Neural cell (in vitro differentiated cells): ENCODE measurements at regions not wholly inside any gene's neighbourhood (a gene's known extent, or its start where the extent isn't known, plus 50 kb on each side); places are given as distances from the start of the nearest gene placed in this dataset.

Experiments used
- H2AFZ ChIP-seq: fragments of 200-600, 300-800 bp; sonication (generic), shearing (Covaris generic); 2 replicates; pipeline ENCODE4 v1.6.0; 2014; ENCODE audit warnings: low read depth, mild to moderate bottlenecking, antibody characterized with exemption, low read length, moderate library complexity
- H3F3A ChIP-seq: fragments of 200-600 bp; shearing (Covaris generic); 2 replicates; pipeline ENCODE4 v1.6.1; 2016; ENCODE audit warnings: mild to moderate bottlenecking, moderate library complexity, mixed read lengths, antibody characterized with exemption, low read length; ENCODE audit not compliant: insufficient read depth, poor library complexity, severe bottlenecking
- H3K27ac ChIP-seq: fragments of 200-600, 300-800 bp; sonication (generic), shearing (Covaris generic); 2 replicates; pipeline ENCODE4 v1.5.1; 2014; ENCODE audit warnings: mild to moderate bottlenecking, low read length, moderate library complexity
- H3K27me3 ChIP-seq: fragments of 300-800, 200-600 bp; sonication (generic), shearing (Covaris generic); 2 replicates; pipeline ENCODE4 v1.6.0; 2014; ENCODE audit warnings: mild to moderate bottlenecking, low read depth, low read length, moderate library complexity; ENCODE audit not compliant: insufficient read depth
- H3K36me3 ChIP-seq: fragments of 300-800, 200-600 bp; sonication (generic), shearing (Covaris generic); 2 replicates; pipeline ENCODE4 v1.5.1; 2014; ENCODE audit warnings: mild to moderate bottlenecking, antibody characterized with exemption, low read length, moderate library complexity; ENCODE audit not compliant: insufficient read depth
- H3K4me2 ChIP-seq: fragments of 300-800, 200-600 bp; sonication (generic), shearing (Covaris generic); 2 replicates; pipeline ENCODE4 v1.6.0; 2014; ENCODE audit warnings: mild to moderate bottlenecking, low read length
- H3K4me3 ChIP-seq: fragments of 300-800, 200-600 bp; sonication (generic), shearing (Covaris generic); 2 replicates; pipeline ENCODE4 v1.5.1; 2014; ENCODE audit warnings: mild to moderate bottlenecking, low read length, moderate library complexity
- H3K79me2 ChIP-seq: fragments of 200-600 bp; shearing (Covaris generic); replicated peaks from 2 replicates; pipeline ENCODE4 v1.6.0; 2014; ENCODE audit warnings: mild to moderate bottlenecking, low read length, moderate library complexity; ENCODE audit not compliant: insufficient read depth
- H3K9ac ChIP-seq: fragments of 300-800, 200-600 bp; sonication (generic), shearing (Covaris generic); 2 replicates; pipeline ENCODE4 v1.6.1; 2016; ENCODE audit warnings: mild to moderate bottlenecking, low read length, mixed read lengths
- H3K9me2 ChIP-seq: fragments of 200-600 bp; shearing (Covaris generic); 2 replicates; pipeline ENCODE4 v1.6.1; 2016; ENCODE audit warnings: mild to moderate bottlenecking, low read length, mixed read lengths; ENCODE audit not compliant: insufficient read depth
- H3K9me3 ChIP-seq: fragments of 200-600, 300-800 bp; sonication (generic), shearing (Covaris generic); 2 replicates; pipeline ENCODE4 v1.6.1; 2016; ENCODE audit warnings: mild to moderate bottlenecking, mixed run types, low read length, moderate library complexity, mixed read lengths
- H4K20me1 ChIP-seq: fragments of 200-600 bp; shearing (Covaris generic); 2 replicates; pipeline ENCODE4 v1.6.1; 2016; ENCODE audit warnings: mild to moderate bottlenecking, mixed run types; ENCODE audit not compliant: insufficient read depth
- EP300 ChIP-seq: fragments of 450-650 bp; conservative IDR thresholded peaks from 2 replicates; pipeline ENCODE4 v1.6.1; 2014; ENCODE audit warnings: antibody characterized with exemption, mild to moderate bottlenecking, moderate library complexity; ENCODE audit not compliant: poor library complexity, severe bottlenecking
- EZH2 ChIP-seq: fragments of 200-600, 300-800 bp; shearing (Covaris generic), sonication (generic); IDR thresholded peaks from 2 replicates; pipeline ENCODE4 v1.6.1; 2014; ENCODE audit warnings: antibody characterized with exemption, low read length, borderline replicate concordance, mild to moderate bottlenecking; ENCODE audit not compliant: insufficient read depth, poor library complexity, severe bottlenecking
- MXI1 ChIP-seq: fragments of 450-650 bp; conservative IDR thresholded peaks from 2 replicates; pipeline ENCODE4 v1.6.1; 2014; ENCODE audit warnings: antibody characterized with exemption, mild to moderate bottlenecking; ENCODE audit not compliant: poor library complexity, severe bottlenecking
- POLR2AphosphoS5 ChIP-seq: IDR thresholded peaks from 2 replicates; pipeline ENCODE4 v1.6.1; 2012
- RAD21 ChIP-seq: fragments of 450-650 bp; conservative IDR thresholded peaks from 2 replicates; pipeline ENCODE4 v1.6.1; 2014; ENCODE audit warnings: antibody characterized with exemption, mild to moderate bottlenecking, moderate library complexity
- REST ChIP-seq: IDR thresholded peaks from 2 replicates; pipeline ENCODE4 v1.6.1; 2012; ENCODE audit warnings: borderline replicate concordance
- SMC3 ChIP-seq: fragments of 450-650 bp; conservative IDR thresholded peaks from 2 replicates; pipeline ENCODE4 v1.6.1; 2014; ENCODE audit warnings: antibody characterized with exemption, mild to moderate bottlenecking, moderate library complexity; ENCODE audit not compliant: poor library complexity
- TAF1 ChIP-seq: IDR thresholded peaks from 2 replicates; pipeline ENCODE4 v1.6.1; 2012; ENCODE audit warnings: low read depth
- TF ChIP-seq, protein P1 (sequence below): fragments of 450-650 bp; IDR thresholded peaks from 2 replicates; pipeline ENCODE4 v1.5.1; 2014; ENCODE audit warnings: antibody characterized with exemption, mild to moderate bottlenecking, moderate library complexity; ENCODE audit not compliant: poor library complexity, severe bottlenecking

DNA sequence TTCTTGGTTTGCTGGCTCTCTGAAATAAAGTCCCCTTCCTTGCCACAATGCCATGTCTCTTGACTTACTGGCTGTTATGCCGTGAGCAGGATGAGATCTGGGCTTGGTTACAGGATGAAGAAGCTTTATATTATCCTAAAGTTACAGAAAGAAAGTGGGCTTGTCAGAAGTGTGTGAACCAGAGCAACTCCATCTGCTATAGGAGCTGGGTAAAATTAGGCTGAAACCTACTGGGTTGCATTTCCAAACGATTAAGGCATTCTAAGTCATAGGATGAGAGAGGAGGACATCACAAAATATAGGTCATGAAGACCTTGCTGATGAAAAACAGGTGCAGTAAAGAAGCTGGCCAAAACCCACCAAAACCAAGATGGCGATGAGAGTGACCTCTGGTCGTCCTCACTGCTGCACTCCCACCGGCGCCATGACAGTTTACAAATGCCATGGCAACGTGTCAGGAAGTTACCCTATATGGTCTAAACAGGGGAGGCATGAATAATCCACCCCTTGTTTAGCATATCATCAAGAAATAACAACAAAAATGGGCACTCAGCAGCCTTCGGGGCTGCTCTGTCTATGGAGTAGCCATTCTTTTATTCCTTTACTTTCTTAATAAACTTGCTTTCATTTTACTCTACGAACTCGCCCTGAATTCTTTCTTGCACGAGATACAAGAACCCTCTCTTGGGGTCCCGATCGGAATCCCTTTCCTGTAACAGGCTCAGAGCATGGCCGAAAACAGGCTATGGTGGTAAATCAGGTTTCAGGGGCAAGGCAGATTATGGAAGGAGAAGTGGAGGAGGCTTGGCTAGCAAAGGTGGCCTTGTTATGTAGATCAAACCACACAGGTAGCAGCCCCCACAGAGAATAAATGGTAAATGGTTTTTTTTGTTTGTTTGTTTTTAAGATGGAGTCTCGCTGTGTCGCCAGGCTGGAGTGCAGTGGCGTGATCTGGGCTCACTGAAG is 81.3 kb upstream of the C16orf82 start:
- no peak for TF ChIP-seq REST
- TF ChIP-seq EP300 = no peak
- TF ChIP-seq, protein P1, sequence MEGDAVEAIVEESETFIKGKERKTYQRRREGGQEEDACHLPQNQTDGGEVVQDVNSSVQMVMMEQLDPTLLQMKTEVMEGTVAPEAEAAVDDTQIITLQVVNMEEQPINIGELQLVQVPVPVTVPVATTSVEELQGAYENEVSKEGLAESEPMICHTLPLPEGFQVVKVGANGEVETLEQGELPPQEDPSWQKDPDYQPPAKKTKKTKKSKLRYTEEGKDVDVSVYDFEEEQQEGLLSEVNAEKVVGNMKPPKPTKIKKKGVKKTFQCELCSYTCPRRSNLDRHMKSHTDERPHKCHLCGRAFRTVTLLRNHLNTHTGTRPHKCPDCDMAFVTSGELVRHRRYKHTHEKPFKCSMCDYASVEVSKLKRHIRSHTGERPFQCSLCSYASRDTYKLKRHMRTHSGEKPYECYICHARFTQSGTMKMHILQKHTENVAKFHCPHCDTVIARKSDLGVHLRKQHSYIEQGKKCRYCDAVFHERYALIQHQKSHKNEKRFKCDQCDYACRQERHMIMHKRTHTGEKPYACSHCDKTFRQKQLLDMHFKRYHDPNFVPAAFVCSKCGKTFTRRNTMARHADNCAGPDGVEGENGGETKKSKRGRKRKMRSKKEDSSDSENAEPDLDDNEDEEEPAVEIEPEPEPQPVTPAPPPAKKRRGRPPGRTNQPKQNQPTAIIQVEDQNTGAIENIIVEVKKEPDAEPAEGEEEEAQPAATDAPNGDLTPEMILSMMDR = no peak
- no peak for TF ChIP-seq POLR2AphosphoS5
- no peak for TF ChIP-seq EZH2
- no peak for TF ChIP-seq SMC3
- no peak for TF ChIP-seq RAD21
- no peak for TF ChIP-seq TAF1
- no peak for TF ChIP-seq MXI1
- Histone ChIP-seq H3K36me3 (no peaks in the 10 kb centered on the region), H3K4me2 (no peak overlapping the region), H3K9me3 (no peaks in the 10 kb centered on the region), H3K4me3 (no peak overlapping the region), H2AFZ (no peak overlapping the region), H3K9me2 (no peaks in the 10 kb centered on the region), H3K9ac (no peak overlapping the region), H3K27ac (no peak overlapping the region), H3F3A (no peaks in the 10 kb centered on the region), H3K79me2 (no peaks in the 10 kb centered on the region), H3K27me3 (no peaks in the 10 kb centered on the region), H4K20me1 (no peaks in the 10 kb centered on the region)

DNA sequence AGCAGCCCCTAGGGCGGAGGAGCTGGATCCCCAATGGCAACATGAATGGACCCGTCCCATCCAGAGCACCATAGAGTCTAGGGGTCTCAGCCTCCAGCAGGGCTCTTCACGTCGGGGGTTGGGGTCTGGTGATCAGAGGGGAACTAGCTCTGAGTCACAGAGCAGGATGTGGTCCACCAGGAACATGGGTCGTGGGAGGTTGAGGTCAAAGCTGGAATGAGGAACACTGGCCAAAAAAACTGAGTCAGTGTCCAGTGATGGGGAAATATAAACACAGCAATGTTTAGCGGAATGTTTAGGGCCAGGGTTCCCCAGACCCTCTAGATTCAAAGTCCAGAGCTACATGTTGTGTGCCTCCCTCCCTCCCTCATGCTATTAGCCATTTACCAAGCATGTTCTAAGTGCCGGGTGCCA is 79.1 kb upstream of the C16orf82 start:
- H3K79me2 ChIP-seq = no peaks in the 10 kb centered on the region
- H3K4me3 ChIP-seq = no peak overlapping the region
- TF ChIP-seq, protein P1 = no peak
- no peak for TF ChIP-seq EZH2
- no peak for TF ChIP-seq POLR2AphosphoS5
- no peak for TF ChIP-seq REST
- TF ChIP-seq RAD21 = no peak
- TF ChIP-seq MXI1 = no peak
- no peak for TF ChIP-seq EP300
- no peak for TF ChIP-seq TAF1
- no peak for TF ChIP-seq SMC3
- H3K9me3 ChIP-seq = no peaks in the 10 kb centered on the region
- no peak overlapping the region for H3K4me2 ChIP-seq
- H3K9ac ChIP-seq = no peak overlapping the region
- no peaks in the 10 kb centered on the region for H3F3A ChIP-seq
- H3K27ac ChIP-seq = no peak overlapping the region
- H2AFZ ChIP-seq = no peak overlapping the region
- H3K27me3 ChIP-seq = no peaks in the 10 kb centered on the region
- H3K36me3 ChIP-seq = no peaks in the 10 kb centered on the region
- H3K9me2 ChIP-seq = no peaks in the 10 kb centered on the region
- H4K20me1 ChIP-seq = no peaks in the 10 kb centered on the region
